ENCODE measurements at regions not wholly inside any gene's neighbourhood (a gene's known extent, or its start where the extent isn't known, plus 50 kb on each side); places are given as distances from the start of the nearest gene placed in this dataset.

DNA sequence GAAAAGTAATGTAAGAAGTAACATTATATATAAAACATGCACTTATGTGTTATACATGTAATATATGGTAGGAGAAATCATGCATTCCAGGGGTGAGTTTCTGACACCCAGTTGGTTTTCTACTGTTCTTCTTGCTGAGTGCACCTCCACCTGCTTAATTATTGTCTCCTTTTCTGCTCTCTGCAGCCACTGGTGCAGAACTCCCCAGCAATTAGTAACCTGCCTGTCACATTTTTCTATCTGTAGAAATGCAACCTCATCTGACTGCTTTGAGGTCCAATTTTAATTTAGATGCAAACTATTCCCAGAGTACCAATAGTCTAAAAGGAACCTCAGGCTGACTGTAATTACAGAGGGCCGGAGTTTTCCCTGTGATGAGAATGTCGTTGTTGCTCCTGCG, 842.1 kb downstream of the AACS start:
- no peaks in the 10 kb centered on the region for H3K4me1 ChIP-seq (ENCODE audit: insufficient read depth)
- no peak overlapping the region for H3K4me3 ChIP-seq
- H3F3A ChIP-seq (replicated peaks; ENCODE audit: low read depth), result no peaks in the 10 kb centered on the region
- TF ChIP-seq, protein P1, sequence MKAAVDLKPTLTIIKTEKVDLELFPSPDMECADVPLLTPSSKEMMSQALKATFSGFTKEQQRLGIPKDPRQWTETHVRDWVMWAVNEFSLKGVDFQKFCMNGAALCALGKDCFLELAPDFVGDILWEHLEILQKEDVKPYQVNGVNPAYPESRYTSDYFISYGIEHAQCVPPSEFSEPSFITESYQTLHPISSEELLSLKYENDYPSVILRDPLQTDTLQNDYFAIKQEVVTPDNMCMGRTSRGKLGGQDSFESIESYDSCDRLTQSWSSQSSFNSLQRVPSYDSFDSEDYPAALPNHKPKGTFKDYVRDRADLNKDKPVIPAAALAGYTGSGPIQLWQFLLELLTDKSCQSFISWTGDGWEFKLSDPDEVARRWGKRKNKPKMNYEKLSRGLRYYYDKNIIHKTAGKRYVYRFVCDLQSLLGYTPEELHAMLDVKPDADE (IDR thresholded peaks at IDR 0.05), result no peak
- no peak for TF ChIP-seq EZH2phosphoT487 (IDR thresholded peaks at IDR 0.05; ENCODE audit: unreplicated experiment)
- no peak for TF ChIP-seq EZH2 (IDR thresholded peaks at IDR 0.05; ENCODE audit: low read depth, unreplicated experiment)
- TF ChIP-seq, protein P2, sequence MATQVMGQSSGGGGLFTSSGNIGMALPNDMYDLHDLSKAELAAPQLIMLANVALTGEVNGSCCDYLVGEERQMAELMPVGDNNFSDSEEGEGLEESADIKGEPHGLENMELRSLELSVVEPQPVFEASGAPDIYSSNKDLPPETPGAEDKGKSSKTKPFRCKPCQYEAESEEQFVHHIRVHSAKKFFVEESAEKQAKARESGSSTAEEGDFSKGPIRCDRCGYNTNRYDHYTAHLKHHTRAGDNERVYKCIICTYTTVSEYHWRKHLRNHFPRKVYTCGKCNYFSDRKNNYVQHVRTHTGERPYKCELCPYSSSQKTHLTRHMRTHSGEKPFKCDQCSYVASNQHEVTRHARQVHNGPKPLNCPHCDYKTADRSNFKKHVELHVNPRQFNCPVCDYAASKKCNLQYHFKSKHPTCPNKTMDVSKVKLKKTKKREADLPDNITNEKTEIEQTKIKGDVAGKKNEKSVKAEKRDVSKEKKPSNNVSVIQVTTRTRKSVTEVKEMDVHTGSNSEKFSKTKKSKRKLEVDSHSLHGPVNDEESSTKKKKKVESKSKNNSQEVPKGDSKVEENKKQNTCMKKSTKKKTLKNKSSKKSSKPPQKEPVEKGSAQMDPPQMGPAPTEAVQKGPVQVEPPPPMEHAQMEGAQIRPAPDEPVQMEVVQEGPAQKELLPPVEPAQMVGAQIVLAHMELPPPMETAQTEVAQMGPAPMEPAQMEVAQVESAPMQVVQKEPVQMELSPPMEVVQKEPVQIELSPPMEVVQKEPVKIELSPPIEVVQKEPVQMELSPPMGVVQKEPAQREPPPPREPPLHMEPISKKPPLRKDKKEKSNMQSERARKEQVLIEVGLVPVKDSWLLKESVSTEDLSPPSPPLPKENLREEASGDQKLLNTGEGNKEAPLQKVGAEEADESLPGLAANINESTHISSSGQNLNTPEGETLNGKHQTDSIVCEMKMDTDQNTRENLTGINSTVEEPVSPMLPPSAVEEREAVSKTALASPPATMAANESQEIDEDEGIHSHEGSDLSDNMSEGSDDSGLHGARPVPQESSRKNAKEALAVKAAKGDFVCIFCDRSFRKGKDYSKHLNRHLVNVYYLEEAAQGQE (IDR thresholded peaks at IDR 0.05; ENCODE audit: unreplicated experiment), result no peak
- TF ChIP-seq JUNB (IDR thresholded peaks at IDR 0.05; ENCODE audit: unreplicated experiment), result no peak
- no peak for TF ChIP-seq CREB1 (CRISPR knock-in tag; IDR thresholded peaks at IDR 0.05; ENCODE audit: low read depth)
- TF ChIP-seq ZNF114 (CRISPR knock-in tag; IDR thresholded peaks at IDR 0.05), result no peak
- TF ChIP-seq, protein P3, sequence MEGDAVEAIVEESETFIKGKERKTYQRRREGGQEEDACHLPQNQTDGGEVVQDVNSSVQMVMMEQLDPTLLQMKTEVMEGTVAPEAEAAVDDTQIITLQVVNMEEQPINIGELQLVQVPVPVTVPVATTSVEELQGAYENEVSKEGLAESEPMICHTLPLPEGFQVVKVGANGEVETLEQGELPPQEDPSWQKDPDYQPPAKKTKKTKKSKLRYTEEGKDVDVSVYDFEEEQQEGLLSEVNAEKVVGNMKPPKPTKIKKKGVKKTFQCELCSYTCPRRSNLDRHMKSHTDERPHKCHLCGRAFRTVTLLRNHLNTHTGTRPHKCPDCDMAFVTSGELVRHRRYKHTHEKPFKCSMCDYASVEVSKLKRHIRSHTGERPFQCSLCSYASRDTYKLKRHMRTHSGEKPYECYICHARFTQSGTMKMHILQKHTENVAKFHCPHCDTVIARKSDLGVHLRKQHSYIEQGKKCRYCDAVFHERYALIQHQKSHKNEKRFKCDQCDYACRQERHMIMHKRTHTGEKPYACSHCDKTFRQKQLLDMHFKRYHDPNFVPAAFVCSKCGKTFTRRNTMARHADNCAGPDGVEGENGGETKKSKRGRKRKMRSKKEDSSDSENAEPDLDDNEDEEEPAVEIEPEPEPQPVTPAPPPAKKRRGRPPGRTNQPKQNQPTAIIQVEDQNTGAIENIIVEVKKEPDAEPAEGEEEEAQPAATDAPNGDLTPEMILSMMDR (conservative IDR thresholded peaks at IDR 0.05; ENCODE audit: low read depth in 2 of 2), result no peak
- TF ChIP-seq STAT1 (IDR thresholded peaks at IDR 0.05; ENCODE audit: unreplicated experiment), result no peak
- no peak for TF ChIP-seq ZNF331 (CRISPR knock-in tag; IDR thresholded peaks at IDR 0.05; ENCODE audit: low read depth)
- no peak for TF ChIP-seq POLR2AphosphoS5 (IDR thresholded peaks at IDR 0.05; ENCODE audit: low read depth)
- no peak for TF ChIP-seq NANOG (IDR thresholded peaks at IDR 0.05; ENCODE audit: borderline replicate concordance)
- TF ChIP-seq, protein P4, sequence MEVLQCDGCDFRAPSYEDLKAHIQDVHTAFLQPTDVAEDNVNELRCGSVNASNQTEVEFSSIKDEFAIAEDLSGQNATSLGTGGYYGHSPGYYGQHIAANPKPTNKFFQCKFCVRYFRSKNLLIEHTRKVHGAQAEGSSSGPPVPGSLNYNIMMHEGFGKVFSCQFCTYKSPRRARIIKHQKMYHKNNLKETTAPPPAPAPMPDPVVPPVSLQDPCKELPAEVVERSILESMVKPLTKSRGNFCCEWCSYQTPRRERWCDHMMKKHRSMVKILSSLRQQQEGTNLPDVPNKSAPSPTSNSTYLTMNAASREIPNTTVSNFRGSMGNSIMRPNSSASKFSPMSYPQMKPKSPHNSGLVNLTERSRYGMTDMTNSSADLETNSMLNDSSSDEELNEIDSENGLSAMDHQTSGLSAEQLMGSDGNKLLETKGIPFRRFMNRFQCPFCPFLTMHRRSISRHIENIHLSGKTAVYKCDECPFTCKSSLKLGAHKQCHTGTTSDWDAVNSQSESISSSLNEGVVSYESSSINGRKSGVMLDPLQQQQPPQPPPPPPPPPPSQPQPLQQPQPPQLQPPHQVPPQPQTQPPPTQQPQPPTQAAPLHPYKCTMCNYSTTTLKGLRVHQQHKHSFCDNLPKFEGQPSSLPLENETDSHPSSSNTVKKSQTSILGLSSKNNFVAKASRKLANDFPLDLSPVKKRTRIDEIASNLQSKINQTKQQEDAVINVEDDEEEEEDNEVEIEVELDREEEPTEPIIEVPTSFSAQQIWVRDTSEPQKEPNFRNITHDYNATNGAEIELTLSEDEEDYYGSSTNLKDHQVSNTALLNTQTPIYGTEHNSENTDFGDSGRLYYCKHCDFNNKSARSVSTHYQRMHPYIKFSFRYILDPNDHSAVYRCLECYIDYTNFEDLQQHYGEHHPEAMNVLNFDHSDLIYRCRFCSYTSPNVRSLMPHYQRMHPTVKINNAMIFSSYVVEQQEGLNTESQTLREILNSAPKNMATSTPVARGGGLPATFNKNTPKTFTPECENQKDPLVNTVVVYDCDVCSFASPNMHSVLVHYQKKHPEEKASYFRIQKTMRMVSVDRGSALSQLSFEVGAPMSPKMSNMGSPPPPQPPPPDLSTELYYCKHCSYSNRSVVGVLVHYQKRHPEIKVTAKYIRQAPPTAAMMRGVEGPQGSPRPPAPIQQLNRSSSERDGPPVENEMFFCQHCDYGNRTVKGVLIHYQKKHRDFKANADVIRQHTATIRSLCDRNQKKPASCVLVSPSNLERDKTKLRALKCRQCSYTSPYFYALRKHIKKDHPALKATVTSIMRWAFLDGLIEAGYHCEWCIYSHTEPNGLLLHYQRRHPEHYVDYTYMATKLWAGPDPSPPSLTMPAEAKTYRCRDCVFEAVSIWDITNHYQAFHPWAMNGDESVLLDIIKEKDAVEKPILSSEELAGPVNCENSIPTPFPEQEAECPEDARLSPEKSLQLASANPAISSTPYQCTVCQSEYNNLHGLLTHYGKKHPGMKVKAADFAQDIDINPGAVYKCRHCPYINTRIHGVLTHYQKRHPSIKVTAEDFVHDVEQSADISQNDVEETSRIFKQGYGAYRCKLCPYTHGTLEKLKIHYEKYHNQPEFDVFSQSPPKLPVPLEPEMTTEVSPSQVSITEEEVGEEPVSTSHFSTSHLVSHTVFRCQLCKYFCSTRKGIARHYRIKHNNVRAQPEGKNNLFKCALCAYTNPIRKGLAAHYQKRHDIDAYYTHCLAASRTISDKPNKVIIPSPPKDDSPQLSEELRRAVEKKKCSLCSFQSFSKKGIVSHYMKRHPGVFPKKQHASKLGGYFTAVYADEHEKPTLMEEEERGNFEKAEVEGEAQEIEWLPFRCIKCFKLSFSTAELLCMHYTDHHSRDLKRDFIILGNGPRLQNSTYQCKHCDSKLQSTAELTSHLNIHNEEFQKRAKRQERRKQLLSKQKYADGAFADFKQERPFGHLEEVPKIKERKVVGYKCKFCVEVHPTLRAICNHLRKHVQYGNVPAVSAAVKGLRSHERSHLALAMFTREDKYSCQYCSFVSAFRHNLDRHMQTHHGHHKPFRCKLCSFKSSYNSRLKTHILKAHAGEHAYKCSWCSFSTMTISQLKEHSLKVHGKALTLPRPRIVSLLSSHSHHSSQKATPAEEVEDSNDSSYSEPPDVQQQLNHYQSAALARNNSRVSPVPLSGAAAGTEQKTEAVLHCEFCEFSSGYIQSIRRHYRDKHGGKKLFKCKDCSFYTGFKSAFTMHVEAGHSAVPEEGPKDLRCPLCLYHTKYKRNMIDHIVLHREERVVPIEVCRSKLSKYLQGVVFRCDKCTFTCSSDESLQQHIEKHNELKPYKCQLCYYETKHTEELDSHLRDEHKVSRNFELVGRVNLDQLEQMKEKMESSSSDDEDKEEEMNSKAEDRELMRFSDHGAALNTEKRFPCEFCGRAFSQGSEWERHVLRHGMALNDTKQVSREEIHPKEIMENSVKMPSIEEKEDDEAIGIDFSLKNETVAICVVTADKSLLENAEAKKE (CRISPR knock-in tag; IDR thresholded peaks at IDR 0.05), result no peak
- no peaks in the 10 kb centered on the region for H3K27me3 ChIP-seq (ENCODE audit: insufficient read depth)
- no peaks in the 10 kb centered on the region for H4K20me1 ChIP-seq (replicated peaks; ENCODE audit: insufficient read depth)
- H3K27ac ChIP-seq (ENCODE audit: low read depth), result no peak overlapping the region
- no peak overlapping the region for H2AFZ ChIP-seq
- no peaks in the 10 kb centered on the region for H3K79me2 ChIP-seq (replicated peaks; ENCODE audit: insufficient read depth)
- H3K36me3 ChIP-seq (ENCODE audit: insufficient read depth), result no peaks in the 10 kb centered on the region
- Mint-ChIP-seq H3K27me3 (ENCODE audit: insufficient read depth, low read depth, poor library complexity) (peaks cover 1% of the 10 kb centered on the region), H3K4me1 (no peaks in the 10 kb centered on the region), H3K9me3 (peaks cover 94% of the 10 kb centered on the region), H3K4me3 (no peak overlapping the region), H3K27ac (no peak overlapping the region), H3K36me3 (ENCODE audit: low read depth) (peaks cover 35% of the 10 kb centered on the region)
- DNase-seq (ENCODE audit: low spot score) (no peak), ATAC-seq (no peak)
- no peak overlapping the region for H3K4me2 ChIP-seq
- no peaks in the 10 kb centered on the region for H3K9me2 ChIP-seq (ENCODE audit: insufficient read depth)
